ENCODE measurements at regions not wholly inside any gene's neighbourhood (a gene's known extent, or its start where the extent isn't known, plus 50 kb on each side); places are given as distances from the start of the nearest gene placed in this dataset.
"Not testable (repeated sequence)": the region's sequence is repeated elsewhere in the genome, so short reads cannot be mapped to it uniquely, and the experiment has no call there.

DNA sequence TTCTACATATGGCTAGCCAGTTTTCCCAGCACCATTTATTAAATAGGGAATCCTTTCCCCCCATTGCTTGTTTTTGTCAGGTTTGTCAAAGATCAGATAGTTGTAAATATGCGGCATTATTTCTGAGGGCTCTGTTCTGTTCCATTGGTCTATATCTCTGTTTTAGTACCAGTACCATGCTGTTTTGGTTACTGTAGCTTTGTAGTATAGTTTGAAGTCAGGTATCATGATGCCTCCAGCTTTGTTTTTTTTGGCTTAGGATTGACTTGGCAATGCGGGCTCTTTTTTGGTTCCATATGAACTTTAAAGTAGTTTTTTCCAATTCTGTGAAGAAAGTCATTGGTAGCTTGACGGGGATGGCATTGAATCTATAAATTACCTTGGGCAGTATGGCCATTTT lies 60.0 kb upstream of the GPC3 start:
- not testable (repeated sequence) for DNase-seq

DNA sequence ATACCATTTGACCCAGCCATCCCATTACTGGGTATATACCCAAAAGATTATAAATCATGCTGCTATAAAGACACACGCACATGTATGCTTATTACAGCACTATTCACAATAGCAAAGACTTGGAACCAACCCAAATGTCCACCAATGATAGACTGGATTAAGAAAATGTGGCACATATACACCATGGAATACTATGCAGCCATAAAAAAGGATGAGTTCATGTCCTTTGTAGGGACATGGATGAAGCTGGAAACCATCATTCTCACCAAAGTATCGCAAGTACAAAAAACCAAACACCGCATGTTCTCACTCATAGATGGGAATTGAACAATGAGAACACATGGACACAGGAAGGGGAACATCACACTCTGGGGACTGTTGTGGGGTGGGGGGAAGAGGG lies 81.7 kb upstream of the GPC3 start:
- DNase-seq = not testable (repeated sequence)

DNA sequence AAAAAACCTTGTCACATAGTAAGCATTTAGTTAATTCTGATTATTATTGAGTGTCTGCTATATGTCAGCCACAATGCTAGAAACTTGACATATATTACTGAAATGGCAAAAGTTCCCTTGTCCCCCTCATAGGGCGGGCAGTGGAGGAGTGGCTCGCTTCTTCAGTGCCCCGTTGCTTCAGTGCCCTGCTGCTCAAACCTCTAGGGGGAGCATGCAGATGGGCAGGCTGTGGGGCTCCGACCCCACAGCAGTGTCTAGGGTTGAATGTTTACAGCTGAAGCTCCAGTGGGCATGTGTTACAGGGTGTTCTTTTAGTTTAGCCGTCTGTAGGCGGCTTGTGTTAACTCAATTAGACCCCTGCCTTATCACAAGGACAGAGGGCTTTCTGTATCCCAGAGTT lies 86.5 kb upstream of the GPC3 start:
- DNase-seq = not testable (repeated sequence)

DNA sequence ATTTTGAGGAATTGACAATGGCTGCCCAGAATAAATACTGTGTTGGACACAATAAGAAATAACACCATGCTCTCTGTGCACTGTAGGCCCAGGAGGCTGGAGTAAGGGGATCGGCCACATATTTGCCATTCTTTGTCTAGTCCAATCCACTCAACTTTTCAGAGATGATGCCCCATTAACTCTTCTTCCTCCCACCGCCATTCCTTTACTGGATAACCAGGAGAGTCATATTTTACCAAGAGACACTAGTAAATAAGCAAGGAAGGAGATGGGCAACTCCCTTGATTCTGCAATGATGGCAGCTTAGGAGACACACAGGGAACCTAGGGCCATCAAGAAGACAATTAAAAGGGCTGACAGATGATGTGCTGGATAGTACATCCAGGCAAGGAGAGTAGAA lies 87.9 kb upstream of the GPC3 start:
- no peak for DNase-seq

DNA sequence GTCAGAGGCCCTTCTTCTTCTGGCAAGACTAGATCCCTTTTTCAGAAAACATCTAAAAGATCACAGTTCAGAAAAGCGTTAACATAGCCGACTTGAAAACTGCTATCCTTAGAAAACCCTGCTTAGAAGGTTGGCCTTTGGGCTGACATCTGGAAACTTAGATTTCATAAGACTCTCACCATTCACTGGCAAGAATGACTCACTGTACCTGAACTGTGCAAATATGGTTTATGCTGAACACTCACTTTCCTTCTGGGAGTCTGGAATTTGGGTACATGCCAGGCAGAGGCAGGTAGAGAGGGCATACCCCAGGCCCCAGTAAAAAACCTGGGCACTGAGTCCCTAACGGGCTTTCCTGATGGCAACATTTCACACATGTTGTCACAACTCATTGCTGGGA lies 88.8 kb upstream of the GPC3 start:
- no peak for DNase-seq

DNA sequence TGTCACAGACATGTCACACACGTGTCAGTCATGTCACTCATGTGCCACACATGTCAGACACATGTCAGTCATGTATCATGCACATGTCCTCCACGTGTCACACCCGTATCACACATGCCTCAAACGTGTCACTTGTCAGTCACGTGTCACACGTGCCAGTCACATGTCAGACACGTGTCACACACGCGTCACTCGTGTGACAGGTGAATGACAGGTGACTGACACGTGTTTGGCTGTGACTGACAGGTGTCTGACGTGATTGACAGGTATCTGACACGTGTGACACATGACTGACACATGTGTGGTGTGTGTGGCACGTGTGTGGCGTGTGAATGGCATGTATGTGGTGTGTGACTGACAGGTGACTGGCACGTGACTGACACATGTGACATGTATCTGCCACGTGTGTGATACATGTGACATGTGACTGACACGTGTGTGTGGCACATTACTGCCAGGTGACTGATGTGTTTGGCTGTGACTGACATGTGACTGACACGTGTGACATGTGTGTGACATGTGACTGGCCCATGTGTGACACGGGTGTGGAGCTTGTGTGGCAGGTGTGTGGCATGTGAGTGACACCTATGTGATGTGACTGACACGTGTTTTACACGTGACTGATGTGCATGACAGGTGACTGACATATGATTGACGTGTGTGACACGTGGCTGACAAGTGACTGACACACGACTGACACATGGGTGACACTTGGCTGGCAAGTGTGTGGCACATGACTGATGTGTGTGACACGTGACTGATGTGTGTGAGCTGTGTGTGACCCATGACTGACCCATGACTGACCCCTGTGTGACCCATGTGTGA lies 90.7 kb upstream of the GPC3 start:
- DNase-seq = no peak

DNA sequence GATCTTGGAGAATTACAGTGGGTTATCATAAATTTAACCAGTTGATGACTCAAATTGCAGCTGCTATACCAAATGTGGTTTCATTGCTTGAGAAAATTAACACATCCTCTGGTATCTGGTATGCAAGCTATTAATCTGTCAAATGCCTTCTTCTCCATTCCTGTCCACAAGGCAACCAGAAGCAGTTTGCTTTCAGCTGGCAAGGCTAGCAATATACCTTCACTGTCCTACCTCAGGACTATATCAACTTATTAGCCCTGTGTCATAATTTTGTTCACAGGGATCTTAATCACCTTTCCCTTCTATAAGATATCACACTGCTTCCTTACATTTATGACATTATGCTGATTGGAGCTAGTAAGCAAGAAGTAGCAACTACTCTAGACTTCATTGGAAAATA lies 110.0 kb upstream of the GPC3 start:
- DNase-seq = no peak

DNA sequence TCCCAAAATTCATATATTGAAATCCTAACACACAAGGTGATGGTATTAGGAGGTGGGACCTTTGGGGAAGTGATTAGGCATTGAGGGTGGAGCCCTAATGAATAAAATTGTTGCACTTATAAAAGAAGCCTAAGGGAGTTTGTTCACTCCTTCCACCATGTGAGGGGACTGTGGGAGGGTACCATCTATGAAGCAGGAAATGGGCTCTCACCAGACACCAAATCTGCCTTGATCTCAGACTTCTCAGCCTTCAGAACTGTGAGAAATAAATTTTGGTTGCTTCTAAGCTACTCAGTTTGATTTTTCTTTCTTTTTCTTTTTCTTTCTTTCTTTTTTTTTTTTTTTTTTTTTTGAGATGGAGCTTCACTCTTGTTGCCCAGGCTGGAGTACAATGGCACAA lies 116.2 kb upstream of the GPC3 start:
- DNase-seq = no peak

DNA sequence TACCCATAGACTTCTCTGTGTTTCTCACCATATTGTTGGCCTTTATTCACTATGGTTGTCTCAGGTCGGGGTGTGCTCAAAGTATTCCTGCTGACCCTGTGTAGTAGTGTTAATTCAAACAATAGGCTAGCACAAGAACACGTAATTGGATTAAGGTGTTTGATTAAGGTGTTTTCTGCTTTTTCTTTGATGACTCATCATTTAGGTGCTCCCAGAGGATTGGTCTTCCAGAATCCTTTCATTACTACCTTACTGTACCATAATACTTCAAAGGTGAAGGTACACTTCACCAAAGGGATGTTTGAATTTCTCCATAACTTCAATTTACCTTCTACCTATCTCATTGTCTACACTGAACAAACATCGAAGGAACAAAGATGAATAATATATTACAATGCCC lies 121.7 kb upstream of the CCDC160 start:
- DNase-seq = no peak

DNA sequence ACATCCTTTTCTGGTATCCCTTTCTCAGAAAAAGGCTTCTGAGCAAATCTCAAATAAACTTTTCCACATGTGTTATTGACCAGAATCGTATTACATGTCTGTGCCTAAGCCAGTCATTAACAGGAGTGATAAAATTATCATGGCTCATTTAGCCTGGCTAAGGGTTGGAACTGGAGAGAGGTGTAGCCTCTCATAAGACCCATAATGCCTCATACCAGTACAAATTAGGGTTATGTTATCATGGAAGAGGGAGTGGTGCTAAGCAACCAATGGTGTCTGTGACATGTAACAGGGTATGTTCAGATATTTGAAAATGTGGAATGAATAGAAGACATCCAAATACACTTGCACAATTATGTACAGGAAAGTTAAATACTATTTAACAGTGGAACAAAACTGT lies 99.6 kb upstream of the CCDC160 start:
- DNase-seq = no peak

DNA sequence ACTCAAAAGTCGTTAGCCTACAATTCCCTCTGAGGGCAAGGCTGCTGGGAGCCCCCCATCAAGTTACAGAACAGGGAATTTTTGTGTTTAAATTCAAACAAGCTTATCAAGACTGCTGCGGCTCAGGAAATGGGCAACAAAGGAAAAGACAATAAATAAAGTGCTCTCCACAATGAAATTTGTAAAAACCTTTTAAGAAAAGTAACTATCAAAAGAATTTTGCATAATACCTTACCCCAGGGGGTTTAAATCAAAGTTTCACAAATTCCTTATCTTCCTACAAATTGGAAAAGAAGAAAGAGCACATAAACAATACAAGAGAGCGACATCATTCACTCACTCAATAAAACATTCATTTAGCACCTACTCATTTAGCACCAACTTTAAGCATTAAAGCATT lies 97.9 kb upstream of the CCDC160 start:
- no peak for DNase-seq

DNA sequence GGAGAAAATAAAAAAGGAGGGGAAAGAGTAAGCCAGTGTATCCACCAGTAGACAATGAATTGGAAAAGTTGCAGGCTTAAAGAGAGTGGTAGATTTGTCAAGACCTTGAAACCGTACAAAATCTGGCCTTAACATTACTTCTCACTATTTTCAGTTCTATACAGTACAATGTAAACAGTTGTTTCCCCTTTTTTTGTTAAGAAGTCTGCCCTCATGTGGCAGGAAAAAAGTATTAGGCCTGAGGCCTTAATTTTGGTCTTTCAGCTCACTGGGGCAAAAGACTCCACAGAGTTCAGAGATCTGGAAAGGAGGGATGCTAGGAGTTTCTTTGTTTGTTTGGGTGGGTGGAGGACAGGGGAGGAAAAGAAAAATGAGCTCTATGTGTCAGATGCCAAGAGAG lies 92.8 kb upstream of the CCDC160 start:
- no peak for DNase-seq

DNA sequence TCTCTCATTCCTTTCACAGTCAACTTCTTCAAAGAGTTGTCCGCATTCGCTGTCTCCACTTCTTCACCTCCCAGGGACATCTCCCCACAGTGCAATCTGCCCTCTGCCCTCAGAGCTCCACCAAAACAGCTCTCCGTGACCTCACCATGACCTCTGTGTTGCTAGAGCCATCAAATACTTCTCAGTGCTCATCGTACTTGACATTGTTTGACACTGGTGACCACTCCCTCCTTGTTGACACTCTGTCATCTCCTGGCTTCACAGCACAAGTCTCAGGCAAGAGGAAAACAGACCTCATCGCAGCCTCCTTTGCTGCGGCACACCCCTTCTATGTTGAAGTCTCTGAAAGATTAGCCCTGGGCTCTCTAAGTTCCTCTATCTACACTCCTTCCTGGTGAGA lies 90.5 kb upstream of the CCDC160 start:
- DNase-seq = no peak

DNA sequence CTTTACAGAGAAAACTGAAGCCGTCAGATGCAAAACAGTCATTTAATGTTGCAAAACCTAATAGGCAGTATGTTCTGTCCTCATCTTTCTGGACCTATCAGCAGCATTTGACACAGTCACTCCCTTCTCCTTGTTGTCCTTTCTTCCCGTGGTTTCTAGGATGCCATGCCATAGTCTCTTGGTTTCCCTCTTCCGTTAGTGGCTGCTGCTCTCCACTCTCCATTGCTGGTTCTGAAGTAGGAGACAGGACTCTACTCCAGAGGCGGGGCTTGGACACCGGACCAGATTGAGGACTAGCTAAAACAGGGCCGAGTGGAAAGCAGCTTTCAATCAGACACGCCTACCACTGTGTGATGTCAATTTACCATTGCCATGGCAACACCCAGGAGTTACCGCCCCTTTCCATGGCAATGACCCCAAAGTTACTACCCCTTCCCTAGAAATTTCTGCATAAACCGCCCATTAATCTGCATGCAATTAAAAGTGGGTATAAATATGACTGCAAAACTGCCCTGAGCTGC lies 88.8 kb upstream of the CCDC160 start:
- no peak for DNase-seq

DNA sequence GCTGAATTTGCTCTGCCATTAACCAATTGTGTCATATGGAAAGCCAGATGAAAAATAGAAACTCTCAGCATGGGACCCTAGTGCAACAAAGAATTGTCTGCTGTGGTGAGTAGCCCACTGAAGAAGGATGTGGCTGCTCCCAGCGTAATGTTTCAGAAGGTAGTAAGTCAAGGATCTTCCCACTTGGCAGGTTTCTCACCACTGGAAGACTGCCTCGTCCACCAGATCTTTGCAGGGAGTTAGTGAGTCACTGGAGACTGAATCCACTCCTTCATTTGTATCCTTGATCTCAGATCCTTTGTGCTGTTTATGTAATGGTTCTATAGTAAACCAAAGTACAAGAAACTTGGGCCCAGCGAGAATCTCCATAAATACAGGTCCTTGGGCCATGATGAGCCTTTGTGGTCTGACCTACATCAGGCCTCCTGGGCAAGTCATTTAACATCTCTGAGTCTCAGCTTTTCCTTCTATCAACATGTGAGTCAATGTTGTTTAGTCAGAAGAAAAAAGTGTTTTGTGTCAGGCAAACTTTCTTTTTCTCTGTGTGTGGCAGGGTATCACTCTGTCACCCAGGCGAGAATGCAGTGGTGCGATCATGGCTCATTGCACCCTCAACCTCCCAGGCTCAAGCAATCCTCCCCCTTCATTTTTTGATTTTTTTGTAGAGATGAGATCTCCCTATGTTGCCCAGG lies 78.0 kb upstream of the CCDC160 start:
- DNase-seq = no peak

DNA sequence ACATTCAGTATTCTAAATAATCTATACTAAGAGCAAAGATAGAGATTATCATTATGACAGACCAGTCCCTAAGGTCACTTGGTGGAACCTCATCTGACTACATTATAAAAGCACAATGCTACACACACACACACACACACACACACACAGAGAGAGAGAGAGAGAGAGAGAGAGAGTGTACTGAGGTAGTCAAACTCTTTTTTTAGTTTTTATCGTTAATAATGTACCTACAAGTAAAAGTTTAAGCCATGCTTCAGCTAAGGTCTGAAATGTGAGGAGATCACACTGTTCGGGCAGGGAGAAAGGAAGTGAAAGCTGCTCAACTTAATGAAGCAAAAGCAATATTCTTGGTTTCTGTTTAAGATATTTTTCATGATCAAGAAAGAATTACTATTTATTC lies 75.8 kb upstream of the CCDC160 start:
- DNase-seq = no peak

DNA sequence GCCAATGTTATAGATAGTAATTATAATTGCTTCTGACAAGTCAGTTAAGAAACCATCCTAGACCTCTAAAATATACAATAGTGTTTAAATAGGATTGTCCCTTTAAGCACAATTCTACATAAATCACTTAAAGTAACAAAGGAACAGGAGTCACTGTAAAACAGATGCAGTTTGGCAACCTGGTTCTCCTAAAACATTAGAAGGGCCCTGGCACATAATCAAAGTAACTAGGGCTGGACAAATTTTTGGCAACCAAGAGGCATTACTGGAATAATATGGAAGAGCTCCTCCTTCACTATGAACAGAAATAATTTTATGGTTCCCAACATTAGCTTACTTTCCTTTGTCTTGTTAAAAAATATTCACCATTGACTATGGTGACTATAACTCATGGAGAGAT lies 75.0 kb upstream of the CCDC160 start:
- DNase-seq = no peak

DNA sequence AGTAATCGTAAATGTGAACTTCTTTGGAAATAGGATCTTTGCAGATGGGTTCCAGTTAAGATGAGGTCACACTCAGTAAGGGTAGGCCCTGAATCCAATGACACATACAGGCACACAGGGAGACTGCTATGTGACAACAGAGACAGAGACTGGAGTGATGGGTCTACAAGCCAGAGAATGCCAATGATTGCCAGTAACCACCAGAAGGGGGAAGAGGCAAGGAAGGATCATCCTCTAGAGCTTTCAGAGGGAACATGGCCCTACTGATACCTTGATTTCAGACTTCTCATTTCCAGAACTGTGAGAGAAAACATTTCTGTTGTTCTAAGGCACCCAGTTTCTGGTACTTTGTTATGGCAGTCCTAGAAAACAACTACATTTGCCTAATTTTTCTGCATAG lies 73.1 kb upstream of the CCDC160 start:
- DNase-seq = no peak

DNA sequence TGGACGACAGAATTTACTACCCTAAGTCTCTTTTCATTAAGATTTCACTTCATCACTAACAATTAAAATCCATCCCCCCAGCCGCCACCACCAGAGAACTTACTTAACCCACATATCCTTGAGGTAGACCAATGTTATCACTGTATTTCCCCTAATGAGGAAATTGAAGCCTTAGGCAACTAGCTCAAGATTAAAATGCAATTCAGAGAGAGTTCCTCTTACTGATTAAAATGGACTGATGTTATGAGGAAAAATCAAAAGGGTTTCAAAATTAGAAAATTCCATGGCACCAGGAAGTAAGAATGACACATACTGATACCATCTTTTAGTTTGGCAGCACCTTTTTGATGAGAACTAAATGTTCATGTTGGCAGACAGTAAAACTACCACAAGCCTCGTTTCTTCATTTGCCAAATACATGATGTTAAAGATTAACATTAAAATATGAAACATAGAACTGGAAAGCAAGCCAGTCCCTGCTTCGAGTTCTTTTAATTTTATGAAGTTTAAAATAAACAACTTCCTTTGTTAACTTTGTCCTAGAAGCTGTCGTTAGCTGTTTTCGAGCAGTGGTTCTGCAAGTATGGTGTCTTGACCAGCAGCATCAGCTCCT lies 69.3 kb upstream of the CCDC160 start:
- DNase-seq = no peak

DNA sequence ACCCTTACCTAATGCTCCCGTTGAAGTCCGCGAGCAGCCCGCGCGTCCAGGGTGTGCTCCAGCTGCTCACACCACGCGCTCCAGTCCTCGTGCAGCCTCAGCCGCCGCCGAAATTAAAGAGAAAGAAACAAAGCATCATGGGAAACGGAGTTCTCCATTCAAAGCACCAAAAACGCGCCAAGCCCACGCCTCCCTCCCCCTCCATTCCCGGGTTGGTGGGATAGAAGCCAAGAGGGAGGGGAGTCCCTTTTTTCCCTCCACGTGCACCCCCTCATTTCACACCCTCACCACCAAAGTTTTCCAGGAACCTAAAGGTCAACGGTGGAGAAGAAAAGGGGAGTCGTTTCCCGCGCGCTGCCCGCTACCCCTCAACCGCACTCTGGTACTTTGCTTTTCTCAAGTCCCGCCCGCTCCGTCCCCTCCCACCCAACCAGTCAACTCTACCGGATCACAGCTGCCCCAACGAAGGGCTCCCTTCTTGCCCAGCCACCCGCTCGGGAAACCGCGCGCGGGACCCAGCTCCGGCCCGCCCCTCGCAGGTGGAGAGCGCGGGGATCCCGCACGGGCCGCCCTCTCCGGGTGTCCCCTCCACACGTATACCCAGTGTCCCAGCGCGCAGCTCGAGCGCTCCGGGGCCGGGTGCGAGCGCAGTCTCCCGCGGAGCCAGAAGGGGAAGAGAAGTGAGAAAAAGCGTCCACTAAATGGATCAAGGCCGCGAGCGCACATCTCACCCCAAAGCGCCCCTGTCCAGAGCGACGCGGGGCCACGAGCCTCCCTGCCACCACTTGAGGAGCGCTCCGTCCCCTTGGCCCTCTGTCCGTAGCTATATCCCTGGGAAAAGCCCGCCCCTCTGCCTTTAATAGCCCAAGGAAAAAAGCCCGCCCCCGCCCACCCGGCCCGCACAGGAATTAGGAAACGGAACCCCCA lies 65.1 kb upstream of the CCDC160 start:
- DNase-seq = peak; percentile 36

DNA sequence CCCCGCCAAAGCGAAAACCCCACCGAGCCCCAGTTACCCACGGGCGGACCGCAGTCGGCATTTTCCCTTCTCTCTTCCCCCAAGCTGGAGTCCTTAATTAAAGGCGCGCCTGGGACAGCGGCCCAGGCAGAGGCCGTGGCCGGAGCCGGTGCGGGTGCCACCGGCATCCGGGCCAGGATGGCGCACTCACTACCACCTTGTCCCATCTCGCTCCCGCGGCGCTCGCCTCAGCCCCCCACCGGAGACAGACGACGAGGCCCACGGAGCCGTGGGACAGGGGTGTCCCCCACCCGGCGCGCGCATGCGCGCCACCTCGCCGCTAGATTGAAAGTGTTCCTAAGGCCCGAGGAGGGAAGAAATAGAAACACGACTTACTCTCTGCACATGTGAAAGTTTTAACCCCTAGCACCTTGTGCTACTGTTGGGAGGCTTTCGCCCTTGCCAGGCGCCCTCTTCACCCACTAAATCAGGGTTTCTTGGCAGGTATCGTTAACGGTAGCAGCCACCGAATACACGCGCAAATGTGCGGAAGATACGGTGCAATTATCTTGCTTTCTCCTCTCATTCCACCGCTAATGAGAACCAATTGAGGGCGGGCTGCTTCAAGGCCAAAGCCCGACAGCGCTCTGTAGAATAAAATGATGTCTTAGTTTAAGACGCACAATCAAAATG lies 64.3 kb upstream of the CCDC160 start:
- peak; percentile 24 for DNase-seq
